ENCODE measurements at regions not wholly inside any gene's neighbourhood (a gene's known extent, or its start where the extent isn't known, plus 50 kb on each side); places are given as distances from the start of the nearest gene placed in this dataset.

DNA sequence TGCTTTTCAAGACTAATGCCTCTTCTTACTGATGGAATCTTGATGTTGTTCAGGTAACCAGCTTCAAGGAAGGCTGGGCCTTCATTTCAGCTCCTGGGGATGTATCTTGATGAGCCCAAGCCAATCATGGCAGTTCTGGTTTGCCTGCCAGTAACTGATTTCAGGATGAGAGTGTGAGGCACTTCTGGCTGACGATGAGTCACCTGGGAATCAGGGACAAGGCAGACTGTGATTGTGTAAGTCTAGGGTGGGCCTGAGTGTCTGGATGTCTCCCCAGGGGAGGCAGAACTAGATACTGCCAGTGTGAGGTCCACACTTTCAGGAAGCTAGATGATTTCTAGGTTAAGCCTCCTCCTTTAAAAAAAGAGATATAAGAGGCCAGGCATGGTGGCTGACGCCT is 77.3 kb upstream of the KL start:
- H3K9me3 ChIP-seq (ENCODE audit: control insufficient read depth in 1 of 2, insufficient read depth in 1 of 2, low read depth in 1 of 2, low read length in 2 of 2): no peaks in the 10 kb centered on the region
- no peaks in the 10 kb centered on the region for H3K79me2 ChIP-seq (ENCODE audit: insufficient read depth, low read length)
- intact Hi-C loops (cut with micrococcal nuclease): no loop called here
- TF ChIP-seq ZNF274 (IDR thresholded peaks at IDR 0.05; ENCODE audit: low read depth, low read length) (no peak), CBX3 (IDR thresholded peaks at IDR 0.05; ENCODE audit: low read depth) (no peak), FOSL1 (IDR thresholded peaks at IDR 0.05; ENCODE audit: low read depth) (no peak), SIN3A (IDR thresholded peaks at IDR 0.05; ENCODE audit: low read depth) (no peak), ZBTB33 (IDR thresholded peaks at IDR 0.05; ENCODE audit: extremely low read depth, insufficient replicate concordance, low read length) (no peak), EZH2phosphoT487 (IDR thresholded peaks at IDR 0.05; ENCODE audit: borderline replicate concordance) (no peak), POLR2A (IDR thresholded peaks at IDR 0.05; ENCODE audit: borderline replicate concordance, extremely low read depth, insufficient read depth, insufficient read length) (no peak), CEBPB (IDR thresholded peaks at IDR 0.05; ENCODE audit: low read depth) (no peak), JUND (IDR thresholded peaks at IDR 0.05) (no peak), ELF1 (IDR thresholded peaks at IDR 0.05; ENCODE audit: borderline replicate concordance, low read depth) (no peak), SRF (IDR thresholded peaks at IDR 0.05; ENCODE audit: low read depth) (no peak), SP1 (IDR thresholded peaks at IDR 0.05; ENCODE audit: low read depth) (no peak), TCF7L2 (IDR thresholded peaks at IDR 0.05; ENCODE audit: borderline replicate concordance, extremely low read depth, insufficient read depth, insufficient read length) (no peak), ZFX (IDR thresholded peaks at IDR 0.05) (no peak), CTCF (IDR thresholded peaks at IDR 0.05 in 2 of 3, conservative IDR thresholded peaks at IDR 0.05 in 1 of 3; ENCODE audit: borderline replicate concordance in 1 of 3, insufficient read depth in 1 of 3, low read depth in 2 of 3, low read length in 2 of 3) (no peak), EZH2 (IDR thresholded peaks at IDR 0.05) (no peak), POLR2AphosphoS5 (IDR thresholded peaks at IDR 0.05; ENCODE audit: low read depth, low read length) (no peak), YY1 (IDR thresholded peaks at IDR 0.05; ENCODE audit: extremely low read depth, insufficient replicate concordance, low read depth, low read length) (no peak)
- TF ChIP-seq, protein P1, sequence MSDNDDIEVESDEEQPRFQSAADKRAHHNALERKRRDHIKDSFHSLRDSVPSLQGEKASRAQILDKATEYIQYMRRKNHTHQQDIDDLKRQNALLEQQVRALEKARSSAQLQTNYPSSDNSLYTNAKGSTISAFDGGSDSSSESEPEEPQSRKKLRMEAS (IDR thresholded peaks at IDR 0.05): no peak
- no peak overlapping the region for H3K4me2 ChIP-seq (ENCODE audit: low read length)
- no peaks in the 10 kb centered on the region for H4K20me1 ChIP-seq (ENCODE audit: insufficient read depth)
- no peaks in the 10 kb centered on the region for H3K36me3 ChIP-seq (ENCODE audit: control insufficient read depth in 1 of 2, insufficient read depth in 2 of 2, low read length in 2 of 2)
- no peak overlapping the region for H2AFZ ChIP-seq (ENCODE audit: low read depth, low read length, poor library complexity, severe bottlenecking)
- DNase-seq (ENCODE audit: low read depth, low spot score) (no peak), ATAC-seq (no peak)
- no peaks in the 10 kb centered on the region for H3K4me1 ChIP-seq (ENCODE audit: control insufficient read depth in 1 of 2, insufficient read depth in 2 of 2, low read length in 2 of 2)
- POLR2A ChIA-PET: no interaction called here
- BruUV-seq (replicated peaks): no TSS peak
- H3K4me3 ChIP-seq (replicated peaks in 1 of 2; ENCODE audit: low read depth in 1 of 2, low read length in 2 of 2): no peak overlapping the region
- no peak overlapping the region for H3K9ac ChIP-seq (ENCODE audit: low read length)
- CTCF ChIA-PET: no interaction called here
- no peak overlapping the region for H3K27ac ChIP-seq (ENCODE audit: low read depth, low read length)
- RAD21 ChIA-PET (ENCODE audit: low non-redundant PET in 1 of 2, low total read pairs in 2 of 2, uncharacterized antibody in 2 of 2, unreplicated experiment in 2 of 2): no interaction called here
- H3K9me2 ChIP-seq (ENCODE audit: insufficient read depth): no peaks in the 10 kb centered on the region
- no peaks in the 10 kb centered on the region for H3K27me3 ChIP-seq (ENCODE audit: insufficient read depth, low read length)

All from HCT116 (cell line).